NOMO-1 treated with DMSO at 0.1 percent for 48 hours (cell line): ENCODE measurements at regions not wholly inside any gene's neighbourhood (a gene's known extent, or its start where the extent isn't known, plus 50 kb on each side); places are given as distances from the start of the nearest gene placed in this dataset.

Experiments used
- DNase-seq: peaks from one replicate; lab custom pipeline; 2025; ENCODE audit not compliant: unreplicated experiment; lab: John Stamatoyannopoulos, UW

GRCh38 chr5:91706785-91707520 lies 323.8 kb upstream of the ARRDC3 start:
- no peak for DNase-seq

- no peak for DNase-seq
Observed at GRCh38 chr5:91703128-91703527, 320.0 kb upstream of the ARRDC3 start.

GRCh38 chr5:91699429-91699828 lies 316.3 kb upstream of the ARRDC3 start:
- DNase-seq: no peak

- DNase-seq: no peak
Observed at GRCh38 chr5:91691592-91691991, 308.5 kb upstream of the ARRDC3 start.

DNA sequence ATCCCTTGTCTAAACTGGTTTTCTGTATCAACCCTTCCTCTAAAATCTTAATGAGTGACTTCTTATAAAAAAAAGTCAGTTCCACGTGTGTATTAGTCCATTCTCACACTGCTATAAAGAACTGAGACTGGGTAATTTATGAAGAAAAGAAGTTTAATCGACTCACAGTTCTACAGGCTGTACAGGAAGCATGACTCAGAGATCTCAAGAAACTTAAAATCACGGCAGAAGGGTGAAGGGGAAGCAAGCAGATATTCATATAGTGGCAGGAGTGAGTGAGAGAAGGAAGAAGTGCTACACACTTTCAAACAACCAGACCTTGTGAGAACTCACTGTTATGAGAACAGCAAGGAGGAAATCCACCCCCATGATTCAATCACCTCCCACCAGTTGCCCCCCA lies 307.8 kb upstream of the ARRDC3 start:
- no peak for DNase-seq

DNA sequence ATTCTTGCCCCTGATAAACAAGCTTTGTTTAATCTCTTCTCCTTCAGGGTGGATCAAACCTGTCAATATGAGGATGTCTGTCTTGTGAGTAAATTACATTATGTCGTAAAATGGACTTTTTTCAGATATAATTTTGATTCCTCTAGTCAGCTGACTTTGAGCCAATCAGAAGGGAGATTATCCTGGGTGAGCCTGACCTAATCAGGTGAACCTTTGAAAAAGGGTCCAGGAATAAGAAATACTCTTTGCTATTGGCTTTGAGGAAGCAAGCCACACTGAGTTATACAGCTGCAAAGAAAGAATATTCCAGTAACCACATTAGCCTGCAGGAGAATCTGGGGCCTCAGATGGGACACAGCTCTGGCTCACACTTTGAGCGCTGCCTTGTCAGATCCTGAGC lies 304.3 kb upstream of the ARRDC3 start:
- DNase-seq: no peak

- no peak for DNase-seq
Observed at GRCh38 chr5:91684625-91685024, 301.5 kb upstream of the ARRDC3 start.

GRCh38 chr5:91670563-91670962 lies 287.4 kb upstream of the ARRDC3 start:
- DNase-seq: no peak

DNA sequence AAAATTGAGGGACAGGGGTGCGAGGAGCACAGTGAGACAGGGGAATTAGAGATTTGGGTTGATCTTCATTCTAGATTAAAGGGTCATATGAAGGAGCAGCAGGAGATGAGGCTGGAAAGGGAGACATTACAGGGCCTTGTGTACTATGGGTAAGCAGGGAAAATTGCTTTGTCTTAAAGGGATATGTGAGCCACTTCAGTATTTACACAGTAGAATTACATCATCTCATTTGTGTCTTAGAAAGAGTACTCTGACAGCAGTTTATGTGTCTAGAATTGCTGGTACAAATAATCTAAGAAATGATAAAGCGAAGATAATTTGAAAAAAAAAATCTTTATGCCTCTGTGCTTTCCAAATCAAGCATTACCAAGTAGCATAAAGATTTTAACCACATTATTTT lies 287.0 kb upstream of the ARRDC3 start:
- DNase-seq: no peak

- no peak for DNase-seq
Observed at GRCh38 chr5:91668261-91668660, 285.1 kb upstream of the ARRDC3 start.

DNA sequence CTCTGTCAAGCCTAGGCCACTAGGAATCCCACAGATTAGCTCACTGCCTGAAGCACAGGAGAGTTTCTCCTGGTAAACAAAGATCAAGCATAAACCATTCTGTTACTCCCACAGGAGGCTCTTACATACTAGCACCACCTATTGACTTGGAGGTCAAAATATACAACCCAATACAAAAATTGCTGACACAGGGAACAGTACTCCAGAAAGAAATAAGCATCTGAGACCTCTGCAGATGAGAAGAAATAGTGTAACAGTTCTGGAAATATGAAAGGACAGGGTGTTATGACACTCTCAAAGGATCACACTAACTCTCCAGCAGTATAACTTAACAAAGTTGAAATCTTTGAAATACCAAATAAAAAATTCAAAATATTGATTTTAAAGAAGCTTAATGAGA lies 269.6 kb upstream of the ARRDC3 start:
- DNase-seq: no peak

DNA sequence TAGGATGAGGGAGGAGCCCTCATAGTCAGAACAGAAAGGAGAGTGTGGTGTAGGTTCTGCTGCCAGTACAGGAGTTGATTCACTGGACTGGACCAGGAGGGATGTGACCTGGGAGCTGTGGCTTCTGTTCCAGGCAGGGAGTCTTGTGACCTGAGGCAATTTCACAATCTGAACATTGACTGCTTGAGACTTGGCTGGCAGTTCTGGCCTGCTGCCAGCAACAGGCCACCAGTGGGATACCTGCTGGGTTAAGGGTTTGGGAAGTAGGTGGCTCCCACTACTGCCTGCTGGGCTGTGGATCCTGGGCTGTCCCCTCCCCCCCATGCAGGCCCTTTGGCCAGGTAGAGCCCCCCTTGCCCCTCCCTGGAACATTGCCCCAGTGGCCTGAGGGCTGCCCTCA lies 268.6 kb upstream of the ARRDC3 start:
- no peak for DNase-seq

DNA sequence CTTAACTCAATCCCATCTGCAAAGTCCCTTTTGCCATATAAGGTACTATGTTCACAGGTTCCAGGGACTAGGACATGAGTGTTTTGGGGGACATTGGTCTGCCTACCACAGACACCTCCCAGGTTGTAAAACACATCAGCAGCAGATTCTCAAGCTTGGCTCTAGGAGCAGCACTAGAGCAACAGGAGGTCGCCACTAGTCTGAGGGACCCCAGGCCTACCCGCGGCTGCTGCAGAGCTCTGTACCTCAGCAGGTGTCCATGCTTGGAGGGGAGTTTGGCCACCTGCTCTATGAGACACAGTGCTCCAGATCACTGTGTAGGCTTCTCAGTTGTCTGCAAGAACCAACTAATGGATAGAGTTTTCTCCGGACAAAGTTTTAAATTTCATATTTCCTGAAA lies 262.2 kb upstream of the ARRDC3 start:
- no peak for DNase-seq

DNA sequence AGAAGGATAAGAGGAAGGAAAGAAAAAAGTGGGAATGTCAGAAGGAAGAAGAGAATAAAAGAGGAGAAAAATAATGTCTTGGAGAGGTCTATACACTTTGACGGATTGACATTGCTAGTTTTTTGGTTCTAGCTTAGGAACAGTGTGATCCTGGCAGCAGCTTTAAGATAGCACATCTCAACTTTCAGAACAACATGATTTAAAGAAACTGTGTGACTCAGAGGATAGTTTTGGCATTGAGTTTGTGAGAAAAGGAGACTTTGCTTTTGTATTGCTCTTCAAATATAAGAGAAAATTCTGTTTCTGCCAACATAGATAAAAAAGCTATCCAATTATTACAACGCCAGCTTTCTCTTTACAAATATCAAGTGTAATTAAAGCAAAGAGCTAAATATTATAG lies 260.7 kb upstream of the ARRDC3 start:
- DNase-seq: no peak

DNA sequence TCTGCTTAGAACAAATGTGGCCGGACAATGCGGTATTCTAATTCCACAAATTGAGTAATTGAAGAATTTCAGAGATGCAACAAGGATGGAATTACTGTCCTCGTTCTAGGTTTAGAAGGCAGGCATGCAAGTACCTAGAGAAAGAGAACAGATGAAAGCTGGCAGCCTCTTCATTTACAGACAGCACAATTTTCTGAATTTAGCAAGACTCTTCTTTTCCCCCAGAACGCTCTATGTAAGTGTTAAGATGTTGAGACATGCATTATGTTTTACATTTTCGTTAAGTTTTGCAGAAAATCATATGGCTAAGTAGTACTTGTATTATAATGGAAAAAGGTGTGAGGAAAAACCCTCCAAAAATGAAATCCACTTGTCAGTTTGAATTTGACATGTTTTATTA lies 259.5 kb upstream of the ARRDC3 start:
- no peak for DNase-seq

DNA sequence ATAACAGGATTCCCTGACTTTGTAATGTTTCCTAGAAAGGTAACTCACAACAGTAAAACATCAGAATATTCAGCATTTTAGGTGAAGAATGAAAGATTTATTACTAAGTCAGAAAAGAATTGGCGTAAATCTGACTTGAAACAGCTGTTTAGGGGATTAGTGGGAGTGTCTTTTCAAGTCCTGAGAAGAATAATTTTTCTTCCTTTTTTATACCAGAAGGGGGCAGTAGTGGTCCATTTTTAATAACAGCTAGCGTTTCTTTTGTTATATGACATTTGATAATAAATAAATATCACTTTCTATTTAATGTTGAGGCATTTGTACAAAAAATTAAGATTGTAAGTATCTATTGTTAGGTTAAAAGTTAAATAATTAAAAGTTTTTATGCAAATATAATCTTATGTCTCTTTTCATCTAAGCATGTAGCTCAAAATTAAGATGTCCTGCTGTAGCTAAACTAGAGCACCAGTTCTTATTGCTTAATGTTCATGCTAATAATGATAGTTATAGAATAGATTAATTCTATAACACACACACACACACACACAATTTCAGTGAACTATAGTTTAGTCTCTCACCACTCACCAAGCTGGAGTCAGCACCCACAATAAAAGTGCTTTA lies 258.7 kb upstream of the ARRDC3 start:
- peak; percentile 47 for DNase-seq

GRCh38 chr5:91639744-91640143 lies 256.6 kb upstream of the ARRDC3 start:
- DNase-seq: no peak

DNA sequence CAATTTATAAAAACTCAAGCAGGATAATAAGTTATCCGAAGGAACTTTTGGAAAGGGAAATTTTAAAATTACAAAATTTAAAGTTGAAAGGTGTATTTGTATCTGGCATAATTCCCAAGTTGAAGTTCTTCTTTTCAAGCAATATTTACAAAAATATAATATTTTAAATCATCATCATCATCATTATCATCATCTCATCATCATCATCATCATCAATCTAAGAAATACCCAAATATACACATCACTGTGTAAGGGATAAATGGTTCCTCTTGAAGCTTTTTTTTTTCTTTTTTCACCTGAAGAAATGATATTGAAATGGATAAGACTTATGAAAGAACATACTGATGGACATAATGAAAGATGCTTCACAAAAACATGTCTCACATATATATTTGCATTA lies 254.9 kb upstream of the ARRDC3 start:
- no peak for DNase-seq

DNA sequence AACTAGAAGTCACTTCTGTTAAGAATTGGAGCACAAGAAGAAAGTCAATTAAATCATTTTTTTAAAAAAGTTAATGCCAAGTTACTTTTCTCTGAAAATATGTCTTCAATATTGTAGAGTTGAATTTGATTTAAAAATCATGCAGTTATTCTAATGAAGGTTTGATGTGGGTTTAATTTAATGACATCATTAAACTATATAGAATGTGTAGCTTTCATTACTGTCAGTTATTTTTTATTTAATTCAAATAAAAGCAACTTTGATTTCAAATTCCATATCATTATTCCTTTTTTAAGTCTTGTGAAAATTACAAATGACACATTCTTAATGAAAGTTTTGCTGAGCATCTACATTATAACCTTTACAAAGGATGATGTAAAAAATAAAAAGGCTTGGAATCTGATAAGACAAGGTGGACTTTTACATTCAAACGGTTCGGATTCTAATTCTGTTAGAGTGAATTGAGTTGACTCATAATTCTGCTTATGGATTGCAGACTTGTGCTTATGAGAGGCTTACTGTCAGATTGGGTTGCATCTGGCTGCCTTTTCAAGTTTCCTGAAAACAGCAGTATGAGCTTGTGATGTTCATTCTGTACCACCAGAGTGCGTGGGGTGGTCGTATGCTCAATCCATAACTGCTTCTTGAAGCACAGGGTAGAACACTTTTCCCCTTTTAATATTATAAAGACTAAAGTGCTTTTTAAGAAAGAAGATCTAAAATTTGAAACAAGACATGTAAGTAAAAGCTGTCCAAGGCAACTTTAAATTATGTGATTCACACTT lies 253.0 kb upstream of the ARRDC3 start:
- no peak for DNase-seq

GRCh38 chr5:91632871-91633270 lies 249.8 kb upstream of the ARRDC3 start:
- no peak for DNase-seq

DNA sequence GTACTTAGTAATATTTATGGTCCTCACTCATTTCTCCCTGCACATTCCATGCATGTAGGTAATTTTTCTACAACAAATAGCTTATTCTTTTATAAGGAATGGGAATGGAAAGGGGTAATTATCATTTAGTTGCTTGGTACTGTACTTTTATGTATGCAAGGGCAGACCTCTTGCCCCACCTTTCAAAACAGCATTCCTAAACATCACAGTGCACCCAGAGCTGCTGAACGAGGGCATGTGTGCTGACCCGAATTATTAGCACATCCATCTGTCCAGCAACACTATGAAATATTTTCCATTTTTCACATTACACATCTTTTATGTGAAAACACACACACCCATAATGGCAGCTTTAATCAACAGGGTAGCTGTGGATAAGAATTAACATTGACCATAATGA lies 228.6 kb upstream of the ARRDC3 start:
- DNase-seq: no peak

GRCh38 chr5:91607675-91608074 lies 224.6 kb upstream of the ARRDC3 start:
- no peak for DNase-seq
